HG02610 (cell line): ENCODE measurements at regions not wholly inside any gene's neighbourhood (a gene's known extent, or its start where the extent isn't known, plus 50 kb on each side); places are given as distances from the start of the nearest gene placed in this dataset.

ENCODE experiments used
- ATAC-seq: cut with Tn5 transposase; IDR thresholded peaks from one replicate; pipeline ENCODE4 v1.9.1; 2021; ENCODE audit warnings: mild to moderate bottlenecking, moderate library complexity; ENCODE audit not compliant: unreplicated experiment

DNA sequence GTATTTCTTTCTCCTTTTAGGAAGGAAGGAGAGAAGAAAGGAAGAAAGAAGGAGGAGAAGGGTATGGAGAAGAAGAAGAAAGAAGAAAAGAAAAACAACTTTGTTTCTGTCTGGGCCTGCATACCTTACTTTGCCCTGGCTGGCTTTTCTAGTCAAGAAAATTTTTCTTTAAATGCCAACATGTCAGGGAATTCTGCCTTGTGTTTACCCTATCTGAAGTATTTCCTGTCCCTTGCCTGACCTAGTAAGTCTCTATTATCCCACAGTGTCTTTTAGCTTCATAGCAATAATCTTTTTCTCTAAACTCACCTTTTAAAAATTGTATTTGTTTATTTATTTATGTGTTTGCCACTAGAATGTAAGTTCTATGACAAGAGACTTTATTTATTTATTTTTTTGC lies 1864.1 kb downstream of the EFNA5 start:
- no peak for ATAC-seq

DNA sequence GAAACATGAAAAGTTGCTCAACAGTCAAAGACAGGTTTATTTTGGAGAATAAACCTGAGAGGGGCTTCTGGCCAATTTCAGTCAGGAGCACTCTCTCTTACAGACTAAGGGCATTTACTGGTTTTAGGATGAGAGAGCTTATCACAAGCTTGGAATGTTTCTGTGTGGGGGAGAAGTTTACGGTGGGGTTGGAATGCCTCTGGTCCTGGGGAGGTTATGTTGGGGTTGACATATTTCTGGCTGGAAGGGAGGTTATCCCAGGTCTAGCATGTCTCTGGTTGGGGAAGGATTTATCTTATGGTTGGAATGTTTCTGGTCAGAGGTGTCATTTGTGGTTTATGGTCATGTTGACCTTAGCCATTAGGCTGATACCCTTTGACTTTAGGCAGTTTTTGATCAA lies 1867.3 kb downstream of the EFNA5 start:
- ATAC-seq: no peak

- ATAC-seq: no peak
Measured at GRCh38 chr5:105794578-105794977, 1876.2 kb downstream of the EFNA5 start.

GRCh38 chr5:105789246-105789645 lies 1881.5 kb downstream of the EFNA5 start:
- ATAC-seq: no peak

- ATAC-seq: no peak
Measured at GRCh38 chr5:105783811-105784210, 1886.9 kb downstream of the EFNA5 start.

DNA sequence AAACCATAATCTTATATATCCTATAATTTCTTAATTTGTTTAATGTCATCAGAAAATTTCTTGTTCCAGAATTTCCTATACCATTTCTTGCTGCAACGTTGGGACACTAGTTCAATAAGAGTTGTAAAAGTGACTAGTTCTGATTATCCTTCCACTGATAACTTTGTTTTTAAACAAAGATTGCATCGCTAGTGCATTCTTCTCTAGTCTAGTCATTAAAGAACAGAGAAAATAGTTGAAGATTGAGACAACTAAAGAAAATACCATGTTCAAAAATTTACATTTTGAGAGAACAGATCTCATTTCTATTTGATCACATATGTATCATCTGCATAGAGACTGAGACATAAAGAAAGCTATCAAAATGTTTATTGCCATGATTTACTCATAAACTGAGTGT lies 1888.2 kb downstream of the EFNA5 start:
- ATAC-seq: no peak

DNA sequence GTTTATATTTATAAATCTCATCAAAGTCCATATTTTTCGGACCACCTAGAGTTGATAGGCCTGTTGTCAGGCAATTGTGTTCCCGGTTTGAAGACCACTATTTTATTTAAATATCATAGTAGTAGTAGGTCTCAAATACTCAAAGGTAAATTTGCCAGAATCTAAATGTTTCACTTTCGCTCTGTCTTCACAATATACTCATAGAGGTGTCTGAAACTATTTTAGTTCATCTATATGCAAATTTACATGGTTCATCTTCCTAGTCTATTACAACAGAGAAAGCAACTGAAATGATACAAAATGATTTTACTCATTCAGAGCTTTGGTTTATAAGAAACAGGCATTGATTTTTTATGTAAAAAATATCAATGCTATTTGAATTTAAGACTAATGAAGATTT lies 1897.5 kb downstream of the EFNA5 start:
- ATAC-seq: peak; percentile 73

DNA sequence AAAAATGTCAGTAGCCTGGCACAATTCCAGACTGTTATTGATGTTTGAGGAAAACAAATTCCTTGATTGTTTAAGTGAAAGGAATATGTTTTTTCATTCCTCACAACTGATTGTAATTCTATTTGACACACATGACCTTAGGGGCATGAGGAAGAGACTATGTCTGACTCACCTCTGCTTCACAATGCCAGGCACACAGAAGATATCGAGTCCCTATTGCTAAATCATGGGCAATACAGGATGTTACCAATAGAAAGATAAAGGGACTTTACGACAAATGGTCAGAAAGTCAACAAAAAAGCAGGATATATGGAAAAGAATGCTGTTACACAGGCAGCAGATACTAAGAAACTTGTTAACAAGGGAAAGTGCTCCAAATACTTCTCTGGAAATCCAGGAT lies 1903.5 kb downstream of the EFNA5 start:
- ATAC-seq: no peak

DNA sequence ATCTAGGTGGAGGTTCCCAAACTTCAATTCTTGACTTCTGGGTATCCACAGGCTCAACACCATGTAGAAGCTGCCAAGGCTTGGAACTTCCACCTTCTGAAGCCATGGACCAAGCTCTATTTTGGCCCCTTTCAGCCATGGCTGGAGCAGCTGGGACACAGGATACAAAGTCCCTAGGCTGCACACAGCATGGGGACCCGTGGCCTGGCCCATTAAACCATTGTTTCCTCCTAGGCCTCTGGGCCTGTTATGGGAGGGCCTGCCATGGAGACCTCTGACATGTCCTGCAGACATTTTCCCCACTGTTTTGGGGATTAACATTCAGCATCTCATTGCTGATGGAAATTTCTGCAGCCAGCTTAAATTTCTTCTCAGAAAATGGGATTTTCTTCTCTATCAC lies 1908.0 kb downstream of the EFNA5 start:
- no peak for ATAC-seq

GRCh38 chr5:105754056-105754455 lies 1916.7 kb downstream of the EFNA5 start:
- no peak for ATAC-seq

DNA sequence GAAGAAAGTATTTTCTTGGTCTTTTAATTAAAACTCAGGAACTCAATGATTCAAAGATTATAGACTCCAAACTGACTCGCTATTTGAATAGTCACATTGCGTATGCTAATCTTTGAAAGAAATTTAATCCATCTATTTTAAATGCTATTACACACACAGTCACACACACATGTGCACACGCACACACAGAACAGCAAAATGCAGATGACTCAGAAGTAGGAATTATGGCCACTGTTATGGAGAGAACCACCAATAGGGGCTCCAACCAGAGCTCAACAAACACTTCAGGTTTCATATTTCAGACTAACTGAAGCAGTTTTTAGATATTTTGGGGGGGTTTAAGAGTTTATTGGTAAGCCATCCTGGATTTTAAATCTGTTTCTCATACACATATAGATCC lies 1917.9 kb downstream of the EFNA5 start:
- ATAC-seq: no peak

DNA sequence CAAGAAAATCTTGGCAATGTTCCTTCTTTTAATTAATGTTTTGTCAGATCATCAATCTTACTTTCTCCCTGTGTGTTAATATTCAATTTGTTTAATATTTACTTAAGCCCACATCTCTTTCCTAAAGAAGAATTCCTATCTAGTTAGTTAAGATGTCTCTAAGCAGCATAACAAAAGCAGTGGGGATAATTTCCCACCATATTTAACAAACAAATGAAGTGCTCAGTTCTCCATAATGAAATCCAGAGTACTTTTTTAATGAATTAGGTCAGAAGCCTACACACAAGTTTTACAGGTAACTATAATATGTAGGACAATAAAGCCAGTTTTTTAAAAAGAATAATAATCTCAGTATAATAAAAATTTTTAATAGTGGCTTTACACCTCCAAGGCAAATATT lies 1918.8 kb downstream of the EFNA5 start:
- ATAC-seq: no peak

DNA sequence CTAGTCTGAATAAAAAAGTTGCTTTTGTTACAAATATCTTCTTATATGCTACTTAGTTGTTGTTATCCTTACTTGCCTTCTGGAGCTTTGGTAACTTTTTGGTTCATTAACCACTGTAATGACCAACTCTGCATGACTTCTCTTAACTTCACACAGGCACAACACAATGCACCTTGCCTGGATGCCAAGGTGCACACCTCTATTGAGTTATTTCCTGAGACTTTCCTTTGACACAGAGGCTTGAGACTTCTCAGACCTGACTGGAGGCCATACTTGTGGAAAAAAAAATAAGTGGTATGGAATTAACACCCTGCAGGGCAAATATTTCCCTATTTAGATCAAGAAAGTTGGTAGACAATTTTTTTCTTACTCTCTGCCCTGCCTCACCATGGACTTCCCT lies 1925.6 kb downstream of the EFNA5 start:
- ATAC-seq: no peak

GRCh38 chr5:105740242-105740641 lies 1930.5 kb downstream of the EFNA5 start:
- ATAC-seq: peak; percentile 61

- ATAC-seq: peak; percentile 51
Measured at GRCh38 chr5:105739732-105740131, 1931.0 kb downstream of the EFNA5 start.

GRCh38 chr5:105735704-105736103 lies 1935.0 kb downstream of the EFNA5 start:
- no peak for ATAC-seq

- ATAC-seq: no peak
Measured at GRCh38 chr5:105730982-105731381, 1939.8 kb downstream of the EFNA5 start.

DNA sequence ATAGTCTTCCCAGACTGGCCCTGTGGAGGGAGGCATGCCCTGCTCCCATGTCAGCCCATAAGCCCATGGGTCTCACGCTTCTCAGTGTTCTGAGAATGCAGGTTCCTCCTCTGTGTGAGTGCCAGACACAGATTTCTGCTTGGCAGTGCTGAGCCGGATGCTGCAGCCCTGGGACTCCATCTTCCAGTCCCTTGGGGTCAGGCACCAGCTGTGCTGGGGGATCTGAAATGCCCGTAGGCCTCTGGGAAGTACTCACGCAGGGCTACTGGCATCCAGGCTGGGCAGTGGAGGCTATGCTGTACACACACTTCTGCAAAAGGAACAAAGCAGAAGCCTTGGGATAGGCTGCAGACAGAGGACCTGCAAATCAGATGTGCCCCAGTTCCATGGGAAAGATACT lies 1944.6 kb downstream of the EFNA5 start:
- ATAC-seq: no peak

- no peak for ATAC-seq
Measured at GRCh38 chr5:105708442-105708841, 1962.3 kb downstream of the EFNA5 start.

GRCh38 chr5:105702323-105702722 lies 1968.4 kb downstream of the EFNA5 start:
- ATAC-seq: no peak

GRCh38 chr5:105696440-105696839 lies 1974.3 kb downstream of the EFNA5 start:
- ATAC-seq: no peak

DNA sequence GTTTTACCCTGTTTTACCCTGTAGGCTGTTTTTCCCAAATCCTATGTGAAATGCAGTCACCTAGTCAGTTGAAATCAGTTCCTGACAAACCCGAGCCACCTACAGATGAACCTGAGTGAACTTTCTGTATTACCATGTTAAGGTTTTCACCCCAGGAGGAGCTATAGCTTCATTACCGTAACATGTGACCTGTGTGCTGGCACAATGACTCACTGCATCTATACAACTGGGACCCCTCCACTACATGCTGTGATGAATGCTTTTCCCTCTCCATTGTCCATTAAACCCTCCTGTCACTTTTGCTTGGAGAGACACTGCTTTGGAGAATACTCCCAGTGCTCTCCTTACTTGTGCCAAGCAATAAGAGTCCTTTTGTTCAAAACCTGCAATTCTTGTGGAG lies 1974.8 kb downstream of the EFNA5 start:
- ATAC-seq: no peak

DNA sequence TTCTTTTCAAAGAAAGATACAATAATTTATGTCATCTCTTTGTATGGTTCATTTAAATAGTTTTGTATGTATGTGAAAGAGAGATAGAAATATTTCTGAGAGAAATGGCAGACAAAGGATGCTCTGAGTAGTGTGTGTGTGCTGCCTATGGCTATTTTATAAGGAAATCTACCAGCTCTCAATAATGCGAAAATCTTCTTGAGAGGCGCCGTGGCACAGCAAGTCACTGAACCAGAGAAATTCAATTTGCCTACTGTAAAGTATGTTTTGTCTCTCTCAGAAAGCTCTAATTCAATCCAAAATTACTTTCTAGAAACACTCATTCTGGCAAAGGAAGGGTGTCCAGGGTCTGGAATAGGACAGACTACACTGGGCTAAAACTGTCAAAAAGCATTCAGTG lies 1981.1 kb downstream of the EFNA5 start:
- no peak for ATAC-seq

GRCh38 chr5:105688227-105688792 lies 1982.4 kb downstream of the EFNA5 start:
- ATAC-seq: no peak
